IPS-15b (cell line): ENCODE measurements at regions not wholly inside any gene's neighbourhood (a gene's known extent, or its start where the extent isn't known, plus 50 kb on each side); places are given as distances from the start of the nearest gene placed in this dataset.

Experiments used
- H3K27me3 ChIP-seq: one replicate; pipeline ENCODE4 v1.6.1; 2013; ENCODE audit warnings: low read length; ENCODE audit not compliant: control insufficient read depth, insufficient read depth
- H3K36me3 ChIP-seq: one replicate; pipeline ENCODE4 v1.6.1; 2013; ENCODE audit warnings: low read length; ENCODE audit not compliant: control insufficient read depth, insufficient read depth
- H3K4me1 ChIP-seq: one replicate; pipeline ENCODE4 v1.6.1; 2013; ENCODE audit warnings: mild to moderate bottlenecking, low read length; ENCODE audit not compliant: control insufficient read depth, insufficient read depth
- H3K4me3 ChIP-seq: one replicate; pipeline ENCODE4 v1.5.1; 2013; ENCODE audit warnings: low read depth, low read length
- H3K9ac ChIP-seq: one replicate; pipeline ENCODE4 v1.6.1; 2013; ENCODE audit warnings: low read depth, mild to moderate bottlenecking, low read length
- H3K9me3 ChIP-seq: one replicate; pipeline ENCODE4 v1.6.1; 2013; ENCODE audit warnings: mild to moderate bottlenecking, low read length; ENCODE audit not compliant: control insufficient read depth, insufficient read depth

DNA sequence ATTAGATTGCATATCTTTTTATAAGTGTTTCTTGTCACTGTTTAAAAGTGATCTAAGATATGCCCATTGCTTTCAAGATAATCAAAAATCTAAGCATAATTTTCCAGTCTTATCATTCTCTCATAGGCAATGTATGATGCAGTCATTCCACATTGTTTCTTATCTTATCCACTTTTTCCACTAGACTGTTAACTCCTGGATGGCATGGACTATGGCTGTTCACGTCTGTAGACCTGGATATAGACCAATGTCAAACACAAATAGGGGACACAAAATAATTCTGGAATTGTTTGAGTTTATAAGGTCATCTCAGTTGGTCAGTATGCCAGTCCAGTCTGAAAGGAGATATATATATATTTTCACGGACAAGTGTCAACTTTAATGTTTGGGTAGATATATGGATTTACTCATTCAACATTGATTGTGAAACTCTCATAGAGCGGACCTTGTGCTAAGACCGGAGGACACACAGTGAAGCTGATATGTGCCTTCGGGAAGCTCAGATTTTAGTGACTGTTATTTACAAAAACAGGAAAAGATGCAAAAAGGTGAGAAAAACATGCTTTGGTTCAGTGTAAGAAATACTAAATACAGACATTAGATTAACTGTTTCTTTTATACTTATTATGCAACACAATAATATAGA is 689.4 kb upstream of the SLC8A1 start:
- H3K27me3 ChIP-seq: no peaks in the 10 kb centered on the region
- H3K4me3 ChIP-seq: no peak overlapping the region
- H3K9me3 ChIP-seq: no peaks in the 10 kb centered on the region
- no peaks in the 10 kb centered on the region for H3K36me3 ChIP-seq
- H3K9ac ChIP-seq: no peak overlapping the region
- no peaks in the 10 kb centered on the region for H3K4me1 ChIP-seq

DNA sequence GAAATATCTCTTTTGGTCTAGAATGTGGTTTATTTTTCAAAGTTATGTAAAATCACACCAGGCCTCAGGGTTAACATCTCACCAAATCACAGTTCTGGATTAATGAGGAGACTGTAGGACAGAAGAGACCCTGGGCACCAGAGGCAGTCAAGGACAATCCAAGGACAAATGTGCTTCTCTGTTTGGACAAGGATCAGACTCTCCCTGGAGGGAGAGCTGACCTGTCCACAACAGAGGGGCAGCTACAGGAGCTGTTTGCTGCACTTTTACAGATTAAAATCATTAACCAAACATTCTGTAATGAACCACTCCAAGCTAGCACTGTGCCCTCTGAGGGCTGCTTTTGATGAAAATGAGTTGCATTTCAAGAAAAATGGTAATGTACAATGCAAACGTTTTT is 690.6 kb upstream of the SLC8A1 start:
- H3K4me1 ChIP-seq: no peaks in the 10 kb centered on the region

DNA sequence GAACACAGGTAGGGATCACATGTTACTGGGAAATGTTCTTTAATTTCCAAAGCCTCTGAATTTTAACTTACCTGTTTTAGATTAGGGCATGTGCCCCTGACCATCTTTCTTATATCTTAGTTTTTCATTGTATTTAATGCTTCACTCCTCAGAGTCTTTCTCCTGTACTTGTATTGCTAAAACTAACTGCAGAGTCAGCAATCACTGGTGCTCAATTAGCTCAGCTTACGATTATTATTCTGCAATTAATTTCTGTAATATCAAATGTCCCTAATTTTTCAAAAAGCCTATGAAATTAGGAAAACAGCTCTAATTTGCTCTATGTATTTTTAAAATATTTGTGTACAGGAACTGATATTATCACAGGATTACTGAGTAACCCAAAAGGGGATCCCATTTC is 693.2 kb upstream of the SLC8A1 start:
- no peaks in the 10 kb centered on the region for H3K4me1 ChIP-seq
- no peaks in the 10 kb centered on the region for H3K36me3 ChIP-seq
- no peak overlapping the region for H3K4me3 ChIP-seq
- no peak overlapping the region for H3K9ac ChIP-seq
- no peaks in the 10 kb centered on the region for H3K9me3 ChIP-seq
- no peaks in the 10 kb centered on the region for H3K27me3 ChIP-seq

More for the DNA sequence above, 690.6 kb upstream of the SLC8A1 start:
- Histone ChIP-seq H3K4me3 (no peak overlapping the region), H3K9ac (no peak overlapping the region), H3K27me3 (no peaks in the 10 kb centered on the region), H3K9me3 (no peaks in the 10 kb centered on the region), H3K36me3 (no peaks in the 10 kb centered on the region)

DNA sequence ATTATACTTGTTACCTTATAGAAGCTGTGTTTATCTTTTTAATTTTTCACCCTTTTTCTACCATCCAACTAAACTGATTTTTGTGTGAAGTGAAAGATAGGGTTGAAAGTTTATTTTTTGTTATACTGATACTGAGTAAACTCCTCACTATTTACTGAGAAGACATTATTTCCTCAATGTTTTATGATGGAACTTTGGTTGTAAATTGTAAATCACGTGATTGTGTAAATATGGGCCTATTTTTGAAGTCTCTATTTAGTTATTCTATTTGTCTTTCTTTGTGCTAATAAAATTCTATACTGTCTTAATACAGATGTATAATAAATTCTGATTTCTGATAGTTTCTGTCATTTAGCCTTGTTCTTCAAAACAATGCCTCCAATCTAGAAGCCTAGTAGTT is 697.2 kb upstream of the SLC8A1 start:
- Histone ChIP-seq H3K4me3 (no peak overlapping the region), H3K9ac (no peak overlapping the region), H3K27me3 (no peaks in the 10 kb centered on the region), H3K9me3 (no peaks in the 10 kb centered on the region), H3K36me3 (no peaks in the 10 kb centered on the region), H3K4me1 (no peaks in the 10 kb centered on the region)

DNA sequence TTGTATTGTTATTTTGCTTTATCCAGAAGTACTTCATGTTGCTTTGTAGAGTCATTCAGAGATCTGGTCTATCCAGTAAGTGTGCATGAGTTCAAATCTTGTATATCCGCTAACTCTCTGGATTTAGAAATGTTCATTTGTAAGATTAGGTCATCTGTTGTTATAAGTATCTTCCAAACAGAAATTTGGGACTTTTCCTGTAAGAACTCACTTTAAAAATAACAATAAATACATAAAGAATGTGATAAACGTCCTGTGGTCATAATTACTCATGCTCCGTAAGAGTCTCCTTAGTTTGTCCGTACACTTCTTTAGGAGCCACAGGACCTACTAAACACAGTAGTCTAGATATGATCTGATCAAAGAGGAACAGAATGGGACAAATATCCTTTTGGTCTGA is 699.9 kb upstream of the SLC8A1 start:
- Histone ChIP-seq H3K36me3 (no peaks in the 10 kb centered on the region), H3K4me1 (no peaks in the 10 kb centered on the region), H3K27me3 (no peaks in the 10 kb centered on the region), H3K9me3 (no peaks in the 10 kb centered on the region), H3K4me3 (no peak overlapping the region), H3K9ac (no peak overlapping the region)

DNA sequence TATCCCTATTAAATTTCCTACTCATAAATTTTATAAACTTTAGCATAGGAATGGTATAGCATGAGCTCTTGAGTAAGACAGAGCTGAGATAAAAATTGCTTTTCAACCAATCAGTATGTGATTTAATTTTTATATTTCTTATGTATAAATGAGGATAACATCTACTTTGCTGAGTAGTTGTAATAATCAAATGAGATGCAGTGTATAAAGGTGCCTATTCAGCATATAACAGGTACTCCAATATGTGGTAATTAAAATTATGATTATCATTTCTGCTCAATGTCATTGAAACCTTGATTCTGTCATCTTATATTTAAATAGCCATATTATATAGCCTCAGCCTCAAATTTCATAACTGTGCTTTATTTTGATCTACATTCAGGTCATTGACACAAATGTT is 700.4 kb upstream of the SLC8A1 start:
- Histone ChIP-seq H3K4me1 (no peaks in the 10 kb centered on the region), H3K9ac (no peak overlapping the region), H3K9me3 (no peaks in the 10 kb centered on the region), H3K4me3 (no peak overlapping the region), H3K27me3 (no peaks in the 10 kb centered on the region), H3K36me3 (no peaks in the 10 kb centered on the region)

DNA sequence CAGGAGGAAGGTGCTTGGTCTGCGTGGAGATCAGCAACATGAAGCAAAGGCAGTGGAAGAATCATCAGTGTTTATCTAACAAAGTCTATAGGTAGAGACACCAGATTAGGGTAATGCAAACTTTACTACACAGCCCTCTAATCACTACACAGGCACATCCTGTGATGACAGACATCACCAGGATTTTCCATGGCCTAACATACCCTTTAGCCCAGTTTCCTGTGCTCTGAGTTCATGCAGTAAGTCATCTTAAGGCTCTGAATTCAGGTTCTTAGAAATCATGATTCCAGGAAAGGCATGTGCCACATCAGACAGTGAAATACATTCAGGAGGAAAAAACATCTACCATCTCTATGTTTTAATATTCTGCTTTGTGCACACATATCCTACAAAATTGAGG is 708.5 kb upstream of the SLC8A1 start:
- Histone ChIP-seq H3K9me3 (no peaks in the 10 kb centered on the region), H3K4me1 (no peaks in the 10 kb centered on the region), H3K4me3 (no peak overlapping the region), H3K9ac (no peak overlapping the region), H3K36me3 (no peaks in the 10 kb centered on the region), H3K27me3 (no peaks in the 10 kb centered on the region)

DNA sequence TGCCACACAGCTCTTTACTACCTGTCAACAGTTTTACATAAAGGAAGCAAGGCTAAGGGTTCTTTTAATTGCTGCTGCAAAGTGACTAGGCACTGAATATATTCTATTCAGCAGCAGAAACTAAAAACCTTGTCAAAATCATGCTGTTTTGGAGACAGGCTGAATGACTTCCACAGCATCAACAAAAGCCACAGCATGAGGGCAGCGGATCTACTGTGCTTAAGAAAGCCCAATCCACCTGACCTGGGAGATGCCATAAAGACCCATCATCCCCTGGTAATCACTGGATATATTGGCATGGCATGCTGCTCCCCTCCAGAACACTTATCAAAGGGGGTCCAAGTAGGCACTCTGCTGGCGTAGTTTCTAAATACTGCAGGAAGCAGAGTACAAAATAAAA is 715.1 kb upstream of the SLC8A1 start:
- H3K4me1 ChIP-seq: peaks cover 3% of the 10 kb centered on the region

DNA sequence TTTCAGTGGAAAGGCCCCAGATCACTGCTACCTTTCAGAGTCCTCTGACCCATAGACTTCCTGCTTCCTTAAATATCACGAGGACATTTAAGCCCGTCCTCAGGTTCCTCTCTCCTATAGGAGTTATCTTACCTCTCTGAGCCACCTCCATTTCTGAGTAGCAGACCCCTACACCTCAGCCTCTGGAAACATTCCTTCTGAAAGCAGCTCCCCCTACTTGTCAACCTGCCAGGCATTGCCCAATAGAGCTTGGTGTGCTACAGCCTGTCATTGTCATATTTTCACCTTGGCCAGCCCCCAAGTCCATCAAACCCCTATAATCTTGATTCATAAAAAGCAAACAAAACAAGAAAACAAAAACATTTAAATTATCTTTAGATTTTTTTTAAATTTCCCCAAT is 717.9 kb upstream of the SLC8A1 start:
- H3K4me3 ChIP-seq: no peak overlapping the region
- H3K9me3 ChIP-seq: no peaks in the 10 kb centered on the region
- H3K9ac ChIP-seq: no peak overlapping the region
- no peaks in the 10 kb centered on the region for H3K36me3 ChIP-seq
- H3K27me3 ChIP-seq: no peaks in the 10 kb centered on the region
- H3K4me1 ChIP-seq: peaks cover 3% of the 10 kb centered on the region

More for the DNA sequence above, 715.1 kb upstream of the SLC8A1 start:
- H3K4me3 ChIP-seq: no peak overlapping the region
- H3K36me3 ChIP-seq: no peaks in the 10 kb centered on the region
- H3K9ac ChIP-seq: no peak overlapping the region
- no peaks in the 10 kb centered on the region for H3K9me3 ChIP-seq
- no peaks in the 10 kb centered on the region for H3K27me3 ChIP-seq

DNA sequence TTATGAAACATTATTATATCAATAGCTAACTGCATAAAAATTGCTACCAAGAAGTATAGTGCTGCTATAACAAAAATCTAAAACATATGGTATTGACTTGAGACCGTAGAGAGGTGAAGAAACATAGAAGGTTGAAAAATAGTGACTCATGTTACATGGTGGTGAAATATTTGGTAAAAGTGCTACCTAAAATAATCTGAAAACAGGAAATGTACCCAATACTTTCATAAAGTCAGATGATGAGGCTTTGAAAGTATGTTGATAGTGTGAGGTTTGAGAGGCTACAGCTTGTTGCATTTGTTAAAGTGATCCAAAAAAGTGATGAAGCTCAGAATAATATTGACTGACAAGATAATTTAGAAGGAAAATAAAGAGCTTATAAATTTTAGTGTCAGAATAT is 718.7 kb upstream of the SLC8A1 start:
- H3K4me3 ChIP-seq: no peak overlapping the region
- no peak overlapping the region for H3K9ac ChIP-seq
- no peaks in the 10 kb centered on the region for H3K27me3 ChIP-seq
- H3K9me3 ChIP-seq: no peaks in the 10 kb centered on the region
- H3K36me3 ChIP-seq: no peaks in the 10 kb centered on the region
- H3K4me1 ChIP-seq: peaks cover 3% of the 10 kb centered on the region

DNA sequence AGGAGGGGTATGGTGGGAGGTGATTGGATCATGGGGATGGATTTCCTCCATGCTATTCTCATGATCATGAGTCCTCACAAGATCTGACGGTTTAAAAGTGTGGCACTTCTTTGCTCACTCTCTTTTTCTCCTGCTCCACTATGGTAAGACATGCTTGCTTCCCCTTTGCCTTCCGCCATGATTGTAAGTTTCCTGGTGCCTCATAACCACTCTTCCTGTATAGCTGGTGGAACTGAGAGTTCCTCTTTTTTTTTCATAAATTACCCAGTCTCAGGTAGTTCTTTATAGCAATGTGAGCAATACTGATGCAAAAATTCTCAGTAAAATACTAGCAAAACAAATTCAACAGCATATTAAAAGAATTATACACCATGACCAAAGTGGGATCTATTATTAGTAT is 728.5 kb upstream of the SLC8A1 start:
- Histone ChIP-seq H3K9me3 (no peaks in the 10 kb centered on the region), H3K27me3 (no peaks in the 10 kb centered on the region)

DNA sequence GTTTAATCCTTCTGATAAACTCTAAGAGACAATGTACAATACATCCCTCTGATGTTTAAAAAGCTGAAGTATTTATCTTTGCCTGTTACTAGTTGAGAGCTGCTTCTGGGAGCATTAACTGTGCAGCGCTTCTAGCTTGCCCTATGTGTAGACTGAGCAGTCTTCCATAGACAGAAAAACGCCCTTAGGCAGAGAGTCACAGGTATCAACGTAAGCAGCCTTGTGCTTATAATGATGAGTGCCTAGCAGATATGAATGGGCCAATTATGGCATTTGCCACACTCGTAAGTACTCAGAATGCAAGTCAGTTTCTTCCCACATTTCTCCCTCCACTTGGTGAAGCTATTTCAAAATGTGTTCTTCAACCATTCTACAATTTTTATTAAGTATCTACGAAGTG is 731.1 kb upstream of the SLC8A1 start:
- Histone ChIP-seq H3K36me3 (no peaks in the 10 kb centered on the region), H3K27me3 (no peaks in the 10 kb centered on the region), H3K4me1 (no peaks in the 10 kb centered on the region), H3K9me3 (no peaks in the 10 kb centered on the region), H3K9ac (no peak overlapping the region), H3K4me3 (no peak overlapping the region)

More for the DNA sequence above, 728.5 kb upstream of the SLC8A1 start:
- Histone ChIP-seq H3K4me1 (no peaks in the 10 kb centered on the region), H3K4me3 (no peak overlapping the region), H3K36me3 (no peaks in the 10 kb centered on the region), H3K9ac (no peak overlapping the region)
